ENCODE measurements at regions not wholly inside any gene's neighbourhood (a gene's known extent, or its start where the extent isn't known, plus 50 kb on each side); places are given as distances from the start of the nearest gene placed in this dataset.

DNA sequence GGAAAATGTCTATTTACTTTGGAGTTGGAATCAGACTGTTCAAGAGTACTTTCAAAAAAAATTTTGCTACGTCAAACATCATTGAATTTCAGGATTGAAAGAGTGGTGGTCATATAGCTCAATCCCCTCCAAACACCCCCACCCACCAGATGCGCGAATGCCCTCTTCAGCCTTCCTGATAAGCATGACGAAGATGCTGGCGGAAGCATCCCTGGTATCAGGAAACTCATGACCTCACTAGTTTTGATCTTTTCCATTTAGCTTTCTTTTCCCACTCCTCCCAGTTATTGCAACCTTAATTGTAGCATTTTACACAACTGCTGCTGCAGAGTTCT, 104.4 kb downstream of the LEPR start:
- intact Hi-C loops (cut with DNase I) = loop anchor here in 3 of 10 donors (5.0 kb wide), 3 partner anchors 33 to 93 kb away; no protein-coding TSS in a partner anchor
- H3K4me3 ChIP-seq = peak overlapping the region; percentile 45 to 73 (median 62)
- H3K4me1 ChIP-seq = peaks cover 0 to 24% (median 5%) of the 10 kb centered on the region in 12 donors
- TF ChIP-seq POLR2A (IDR thresholded peaks at IDR 0.05) = no peak
- TF ChIP-seq, protein P1, sequence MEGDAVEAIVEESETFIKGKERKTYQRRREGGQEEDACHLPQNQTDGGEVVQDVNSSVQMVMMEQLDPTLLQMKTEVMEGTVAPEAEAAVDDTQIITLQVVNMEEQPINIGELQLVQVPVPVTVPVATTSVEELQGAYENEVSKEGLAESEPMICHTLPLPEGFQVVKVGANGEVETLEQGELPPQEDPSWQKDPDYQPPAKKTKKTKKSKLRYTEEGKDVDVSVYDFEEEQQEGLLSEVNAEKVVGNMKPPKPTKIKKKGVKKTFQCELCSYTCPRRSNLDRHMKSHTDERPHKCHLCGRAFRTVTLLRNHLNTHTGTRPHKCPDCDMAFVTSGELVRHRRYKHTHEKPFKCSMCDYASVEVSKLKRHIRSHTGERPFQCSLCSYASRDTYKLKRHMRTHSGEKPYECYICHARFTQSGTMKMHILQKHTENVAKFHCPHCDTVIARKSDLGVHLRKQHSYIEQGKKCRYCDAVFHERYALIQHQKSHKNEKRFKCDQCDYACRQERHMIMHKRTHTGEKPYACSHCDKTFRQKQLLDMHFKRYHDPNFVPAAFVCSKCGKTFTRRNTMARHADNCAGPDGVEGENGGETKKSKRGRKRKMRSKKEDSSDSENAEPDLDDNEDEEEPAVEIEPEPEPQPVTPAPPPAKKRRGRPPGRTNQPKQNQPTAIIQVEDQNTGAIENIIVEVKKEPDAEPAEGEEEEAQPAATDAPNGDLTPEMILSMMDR (IDR thresholded peaks at IDR 0.05) = no peak
- peaks cover 0 to 34% (median 7%) of the 10 kb centered on the region in 9 donors for H3K27me3 ChIP-seq
- peak in 1 of 5 donors; percentile 8 for DNase-seq
- WGBS, 4 donors = 25 to 34% (median 28%) methylated on average over 5 of the region's 5 CpGs
- peak in 1 of 4 donors; percentile 28 for ATAC-seq
- peak overlapping the region in 1 of 12 donors; percentile 59 for H3K27ac ChIP-seq
- no peaks in the 10 kb centered on the region for H3K9me3 ChIP-seq
- no peaks in the 10 kb centered on the region for H3K36me3 ChIP-seq

- WGBS, 4 donors = 1 to 5% (median 1%) methylated on average over 47 to 87 of the region's 87 CpGs
- Histone ChIP-seq H3K4me1 (peaks cover 0 to 24% (median 5%) of the 10 kb centered on the region in 12 donors), H3K9me3 (no peaks in the 10 kb centered on the region), H3K27me3 (peaks cover 0 to 34% (median 7%) of the 10 kb centered on the region in 9 donors), H3K4me3 (peak overlapping the region; percentile 45 to 73 (median 62)), H3K36me3 (no peaks in the 10 kb centered on the region), H3K27ac (peak overlapping the region in 6 of 12 donors; percentile 12 to 66 (median 44))
- ATAC-seq (peak in 2 of 4 donors; percentile 49 to 75), DNase-seq (peak in 3 of 5 donors; percentile 9 to 69 (median 25))
- no peak for TF ChIP-seq POLR2A (IDR thresholded peaks at IDR 0.05)
- TF ChIP-seq, protein P1 (IDR thresholded peaks at IDR 0.05) = no peak
- intact Hi-C loops (cut with DNase I) = loop anchor here in 4 of 10 donors (1.0 to 5.0 kb wide), 4 partner anchors 33 to 95 kb away; no protein-coding TSS in a partner anchor
These were observed 105.0 kb downstream of the LEPR start for GRCh38 chr1:65525266-65526048.

DNA sequence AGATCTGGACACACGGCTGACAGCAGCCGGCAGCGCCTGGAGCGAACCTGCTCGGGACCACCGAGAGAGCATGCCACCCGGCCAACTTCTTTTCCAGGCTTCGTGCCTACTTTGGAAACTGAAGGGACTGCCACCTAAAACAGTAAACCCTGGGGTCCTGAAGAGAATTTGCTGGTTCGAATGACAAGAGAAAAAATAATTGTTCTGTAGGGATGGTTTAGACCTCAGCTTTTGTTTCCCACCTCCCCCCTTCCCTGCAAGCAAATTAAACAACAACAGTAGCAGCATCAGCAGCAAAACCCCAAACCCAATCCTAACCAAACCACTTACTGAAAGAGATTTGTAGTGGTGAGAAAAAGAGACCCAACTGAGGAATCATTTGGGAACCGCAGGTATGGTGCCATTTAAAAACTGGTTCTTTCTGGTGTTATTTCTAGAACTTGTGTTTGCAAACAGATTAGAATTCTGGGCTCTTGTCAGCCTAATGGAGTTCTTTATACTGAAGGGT, 105.6 kb downstream of the LEPR start:
- H3K9me3 ChIP-seq = no peaks in the 10 kb centered on the region
- peaks cover 0 to 24% (median 5%) of the 10 kb centered on the region in 12 donors for H3K4me1 ChIP-seq
- peaks cover 0 to 34% (median 7%) of the 10 kb centered on the region in 9 donors for H3K27me3 ChIP-seq
- no peak for DNase-seq
- no peaks in the 10 kb centered on the region for H3K36me3 ChIP-seq
- intact Hi-C loops (cut with DNase I) = loop anchor here in 4 of 10 donors (1.0 to 5.0 kb wide), 4 partner anchors 34 to 96 kb away; no protein-coding TSS in a partner anchor
- TF ChIP-seq, protein P1 (IDR thresholded peaks at IDR 0.05) = no peak
- no peak for TF ChIP-seq POLR2A (IDR thresholded peaks at IDR 0.05)
- peak overlapping the region; percentile 45 to 73 (median 62) for H3K4me3 ChIP-seq
- ATAC-seq = no peak
- H3K27ac ChIP-seq = peak overlapping the region in 5 of 12 donors; percentile 12 to 66 (median 46)
- WGBS, 4 donors = 18 to 26% (median 19%) methylated on average over 7 to 10 of the region's 10 CpGs

DNA sequence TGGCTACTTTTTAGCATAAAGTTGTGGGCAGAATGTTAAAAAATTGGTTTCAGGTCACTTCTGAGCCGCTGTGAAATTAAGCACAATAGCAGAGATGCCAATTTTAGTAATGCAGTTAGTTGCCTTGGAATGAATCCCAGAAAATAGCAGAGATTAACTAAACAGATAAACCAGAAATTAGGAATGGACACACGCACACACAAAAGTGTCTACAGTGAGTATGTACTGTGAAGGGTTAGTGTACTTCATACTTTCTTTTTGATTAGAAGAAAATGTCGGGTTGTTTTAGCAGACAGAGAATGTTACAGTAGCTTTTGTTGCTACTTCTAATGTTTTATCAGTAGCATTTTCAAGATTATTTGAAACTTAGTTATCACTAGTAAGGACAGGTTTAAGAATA, 106.7 kb downstream of the LEPR start:
- Histone ChIP-seq H3K36me3 (no peaks in the 10 kb centered on the region), H3K27ac (peak overlapping the region in 7 of 12 donors; percentile 17 to 63 (median 42)), H3K27me3 (peaks cover 0 to 34% (median 7%) of the 10 kb centered on the region in 9 donors), H3K9me3 (peaks cover 0 to 5% (median 0%) of the 10 kb centered on the region in 12 donors), H3K4me1 (peaks cover 0 to 24% (median 5%) of the 10 kb centered on the region in 12 donors), H3K4me3 (peak overlapping the region in 9 of 12 donors; percentile 3 to 73 (median 64))
- TF ChIP-seq, protein P1 (IDR thresholded peaks at IDR 0.05) = no peak
- no peak for TF ChIP-seq POLR2A (IDR thresholded peaks at IDR 0.05)
- 28 to 50% (median 41%) methylated on average over 3 of the region's 3 CpGs for WGBS, 4 donors
- intact Hi-C loops (cut with DNase I) = loop anchor here in 3 of 10 donors (5.0 kb wide), 3 partner anchors 35 to 95 kb away; no protein-coding TSS in a partner anchor
- DNase-seq (no peak), ATAC-seq (peak in 2 of 4 donors; percentile 29 to 73)

All from heart left ventricle (tissue), 16 donors.